Central memory CD4-positive, alpha-beta T cell (primary cell): ENCODE measurements at regions not wholly inside any gene's neighbourhood (a gene's known extent, or its start where the extent isn't known, plus 50 kb on each side); places are given as distances from the start of the nearest gene placed in this dataset.

Experiments
- DNase-seq: peaks from one replicate; pipeline ENCODE4 v3.0.0; 2022

DNA sequence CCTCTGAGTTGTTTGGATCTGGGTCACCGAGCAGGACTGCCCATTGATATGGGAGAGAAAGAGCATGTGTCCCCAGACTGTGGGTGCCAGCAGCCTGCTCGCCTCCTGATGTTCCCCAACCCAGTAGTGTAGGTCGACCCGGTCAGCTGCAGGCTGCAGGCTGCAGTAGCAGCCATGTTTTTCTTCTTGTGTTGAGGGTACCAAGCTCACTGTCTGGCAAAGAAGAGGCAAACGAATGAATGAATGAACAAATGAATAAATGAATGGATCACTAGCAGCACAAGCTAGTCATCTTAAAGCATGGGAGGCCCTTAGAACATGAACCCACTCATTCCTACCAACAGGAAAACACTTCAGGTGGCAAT, 293.2 kb downstream of the SOX9 start:
- DNase-seq = no peak

DNA sequence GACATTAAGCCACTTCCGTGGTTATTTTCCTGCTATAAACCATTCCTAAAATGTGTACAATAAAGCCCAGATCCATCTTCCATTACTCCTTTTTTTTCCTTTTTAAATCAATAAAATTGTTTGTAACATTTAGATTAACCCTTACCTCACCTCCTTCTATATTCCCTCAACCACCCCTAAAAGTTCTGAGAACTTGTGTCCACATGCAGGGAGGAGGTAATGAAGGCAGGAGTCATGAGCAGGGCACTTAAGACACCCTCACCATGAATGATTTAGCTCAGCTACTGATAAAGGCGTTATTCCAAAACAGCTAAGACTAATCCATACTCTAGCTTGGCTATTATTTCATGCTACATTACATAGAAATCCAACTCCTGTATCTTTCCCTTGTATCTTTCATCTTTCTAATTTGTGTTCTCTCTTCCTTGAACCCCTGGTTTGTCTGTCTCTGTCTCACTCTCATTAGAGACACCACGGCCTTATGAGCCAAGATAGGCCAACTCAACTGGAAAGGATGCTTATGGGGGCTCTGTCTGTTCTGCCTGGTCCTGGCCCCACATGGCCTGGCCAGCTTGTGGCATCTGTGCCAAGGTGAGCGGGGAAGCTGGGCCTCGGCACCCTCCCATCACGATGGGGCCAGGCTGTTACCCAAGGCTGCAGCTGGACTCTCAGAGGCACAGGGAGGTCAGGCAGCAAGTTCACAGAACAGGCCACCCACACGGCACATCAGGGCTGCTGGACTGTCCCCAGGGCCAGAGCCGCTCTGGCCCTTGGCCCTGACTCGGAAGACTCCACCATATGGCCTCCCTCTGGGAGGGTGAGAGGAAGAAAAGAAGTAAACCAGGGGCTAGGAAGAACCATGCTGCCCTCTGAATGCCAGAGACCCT, 294.4 kb downstream of the SOX9 start:
- no peak for DNase-seq

DNA sequence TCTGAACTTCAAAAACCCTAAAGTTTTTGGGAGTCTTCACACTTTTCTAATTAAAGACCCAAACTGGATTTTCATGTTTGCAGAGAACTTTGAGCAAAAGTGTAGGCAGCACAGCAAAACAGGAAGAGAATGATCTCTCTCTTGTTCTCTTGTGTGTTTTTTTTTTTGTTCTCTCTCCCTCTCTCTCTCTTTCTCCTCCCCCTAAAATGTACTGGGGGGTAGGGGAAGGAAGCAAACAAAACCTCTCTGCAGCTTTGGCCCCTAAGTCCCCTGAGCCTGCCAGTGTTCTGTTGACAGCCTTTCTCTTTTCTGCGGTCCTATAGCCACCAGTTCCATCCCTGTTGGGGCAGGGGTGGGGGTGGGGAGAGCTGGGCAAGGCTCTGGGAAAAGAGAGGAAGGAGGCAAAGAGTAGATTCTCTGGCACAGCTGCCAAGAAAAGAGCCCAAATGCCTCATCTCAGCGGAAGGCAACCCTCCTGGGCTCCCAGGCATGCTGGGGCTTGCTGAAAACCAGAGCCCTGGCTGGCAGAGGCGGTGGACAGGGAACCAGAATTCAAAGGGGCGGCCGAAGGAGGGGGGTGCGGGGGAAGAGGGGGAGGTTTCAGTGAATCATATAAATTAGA, 295.3 kb downstream of the SOX9 start:
- DNase-seq = no peak

DNA sequence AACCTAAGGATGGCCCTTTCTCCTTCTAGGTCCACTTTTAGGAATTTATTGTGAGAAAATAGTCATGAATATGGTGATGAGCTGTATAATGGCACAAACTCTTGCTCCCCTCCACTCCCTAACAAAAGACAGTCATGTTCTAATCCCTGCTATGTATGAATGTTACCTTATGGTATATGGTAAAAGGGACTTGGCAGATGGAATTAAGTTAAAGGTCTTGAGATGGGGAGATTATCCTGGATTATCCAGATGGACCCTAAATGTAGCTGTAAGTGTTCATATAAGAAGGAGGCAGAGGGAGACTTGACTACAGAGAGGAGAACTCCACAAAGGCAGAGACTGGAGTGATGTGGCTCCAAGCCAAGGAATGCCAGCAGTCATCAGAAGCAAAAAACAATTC, 296.1 kb downstream of the SOX9 start:
- DNase-seq = no peak

DNA sequence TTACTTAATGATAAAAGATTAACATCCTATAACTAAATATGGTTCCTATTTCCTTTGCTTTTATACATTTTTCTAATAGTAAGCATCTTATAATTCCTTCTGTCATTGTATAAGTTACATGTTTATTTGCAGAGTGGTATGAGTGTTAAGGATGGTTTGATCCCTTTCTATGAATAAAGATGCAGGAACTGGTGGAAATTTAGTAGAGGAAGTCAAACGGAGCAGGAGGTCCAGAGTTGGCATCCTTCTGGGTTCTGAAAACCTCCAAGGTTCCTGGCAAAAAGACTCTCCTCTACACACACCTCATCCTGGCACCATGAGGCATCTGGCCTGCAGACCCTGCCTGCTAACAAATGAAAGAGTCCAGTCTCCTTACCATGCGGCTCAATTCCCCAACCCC, 296.8 kb downstream of the SOX9 start:
- DNase-seq = no peak

DNA sequence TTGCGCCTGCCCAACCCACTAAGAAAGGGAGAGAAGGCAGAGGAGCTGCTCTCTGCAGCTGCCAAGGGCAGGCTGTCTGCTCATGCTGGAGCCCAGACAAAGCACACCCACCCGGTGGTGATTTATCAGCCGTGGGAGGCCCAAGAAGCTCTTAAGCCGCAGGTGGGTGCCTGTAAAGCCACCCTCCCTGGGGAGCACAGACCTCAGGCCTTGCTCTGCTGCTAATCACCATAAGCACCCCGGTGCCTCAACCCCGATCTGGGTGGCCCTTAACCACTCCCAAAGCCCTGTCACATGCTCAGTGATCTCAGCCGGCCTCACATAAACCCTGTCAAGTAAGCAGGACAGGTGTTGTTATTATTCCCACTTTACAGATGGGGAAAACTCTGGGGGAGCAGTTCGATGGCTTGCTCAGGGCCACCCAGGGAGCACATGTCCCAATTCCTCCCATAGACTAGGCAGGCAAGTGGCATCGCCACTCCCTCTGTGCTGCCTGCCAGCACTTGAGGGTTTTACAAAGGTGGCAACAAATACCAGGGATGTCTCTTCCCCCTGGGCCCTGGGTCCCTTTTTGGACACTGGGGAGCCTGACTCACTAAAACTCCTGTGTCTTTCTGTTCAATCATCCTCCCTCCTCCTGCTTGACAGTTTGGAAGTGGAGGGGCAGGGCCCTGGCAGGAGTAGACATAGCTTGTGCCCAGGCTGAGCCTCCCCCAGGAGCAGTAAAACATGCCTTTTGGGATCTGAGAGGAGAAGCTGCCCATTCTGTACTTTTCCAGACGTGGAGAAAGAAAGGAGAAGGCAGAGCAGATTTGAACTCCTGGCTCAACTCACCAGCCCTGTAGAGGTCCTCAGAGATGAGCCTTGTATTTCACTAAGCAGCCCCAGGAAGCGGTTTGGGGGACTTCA, 299.3 kb downstream of the SOX9 start:
- DNase-seq = no peak

DNA sequence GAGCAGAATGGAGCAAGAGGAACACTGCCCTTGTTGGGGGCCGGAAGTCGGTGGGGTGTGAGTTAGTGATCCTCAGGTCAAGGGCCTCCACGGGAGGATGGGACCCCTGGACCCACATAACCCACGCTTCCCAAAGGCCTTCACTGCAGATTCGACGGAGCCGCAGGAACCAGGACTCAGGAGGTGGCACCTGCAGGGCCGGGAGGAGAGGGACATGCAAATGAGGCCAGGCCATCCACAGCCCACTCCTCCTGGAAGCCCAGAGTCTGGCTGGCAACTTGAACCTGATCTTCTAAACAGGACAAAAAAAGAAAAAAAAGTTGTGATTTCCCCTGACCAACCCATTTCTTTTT, 299.9 kb downstream of the SOX9 start:
- DNase-seq = no peak

DNA sequence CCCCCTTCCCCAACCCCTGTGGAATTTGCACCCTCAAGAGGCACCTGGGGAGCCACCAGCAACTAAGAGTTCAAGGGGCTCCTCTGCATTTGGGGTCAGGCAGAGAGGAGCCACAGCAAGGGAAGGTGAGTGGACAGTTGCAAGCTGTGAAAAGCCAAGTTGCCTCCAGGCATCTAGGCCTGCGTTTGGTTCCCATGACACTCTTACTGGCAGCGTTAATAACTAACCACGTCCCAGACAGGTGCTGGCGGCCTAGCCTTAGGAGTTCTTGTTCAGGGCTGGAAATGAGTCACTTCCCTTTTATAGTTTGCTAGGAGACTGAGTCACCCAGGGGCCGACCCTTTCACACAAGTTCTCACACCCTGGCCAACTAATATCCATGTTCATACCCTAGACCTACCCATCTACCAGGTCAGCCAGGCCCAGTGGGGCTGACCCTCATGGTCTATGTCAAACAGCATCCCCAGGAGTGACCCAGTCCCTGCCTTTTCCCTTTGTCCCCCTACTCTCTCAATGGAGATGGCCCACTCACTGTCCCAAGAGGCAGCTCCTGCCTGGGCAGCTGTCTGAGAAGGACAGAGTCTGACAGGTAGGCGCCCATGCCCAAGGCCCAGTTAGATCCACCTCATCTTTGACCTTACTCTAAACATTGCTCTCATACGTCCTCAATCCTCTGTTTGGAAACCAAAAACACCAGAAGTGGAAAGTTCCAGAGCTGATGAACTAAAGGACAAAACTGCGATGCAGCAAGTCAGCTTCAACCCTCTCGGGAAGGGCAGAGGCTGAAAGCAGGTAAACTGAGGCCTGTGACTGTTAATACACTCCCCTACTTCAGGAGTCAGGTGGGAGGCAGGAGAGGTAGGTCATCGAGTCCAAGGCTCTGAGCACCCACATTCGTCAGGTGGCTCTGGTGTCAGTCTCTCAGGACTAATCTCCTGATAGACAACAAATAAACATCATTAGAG, 300.6 kb downstream of the SOX9 start:
- no peak for DNase-seq

DNA sequence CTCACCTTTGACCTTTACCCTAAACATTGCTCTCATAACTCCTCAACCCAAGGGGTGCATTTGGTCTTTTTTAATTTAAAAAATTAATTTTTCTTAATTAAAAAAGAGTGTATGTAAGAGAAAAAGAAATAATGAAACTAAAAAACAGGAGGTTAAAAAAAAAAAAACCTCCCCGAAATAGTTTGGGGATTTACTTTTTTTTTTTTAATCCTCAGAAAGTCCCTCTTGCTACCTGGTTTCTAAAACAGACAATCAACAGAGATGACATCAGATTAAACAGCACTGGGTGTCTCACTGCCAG, 301.3 kb downstream of the SOX9 start:
- DNase-seq = no peak

DNA sequence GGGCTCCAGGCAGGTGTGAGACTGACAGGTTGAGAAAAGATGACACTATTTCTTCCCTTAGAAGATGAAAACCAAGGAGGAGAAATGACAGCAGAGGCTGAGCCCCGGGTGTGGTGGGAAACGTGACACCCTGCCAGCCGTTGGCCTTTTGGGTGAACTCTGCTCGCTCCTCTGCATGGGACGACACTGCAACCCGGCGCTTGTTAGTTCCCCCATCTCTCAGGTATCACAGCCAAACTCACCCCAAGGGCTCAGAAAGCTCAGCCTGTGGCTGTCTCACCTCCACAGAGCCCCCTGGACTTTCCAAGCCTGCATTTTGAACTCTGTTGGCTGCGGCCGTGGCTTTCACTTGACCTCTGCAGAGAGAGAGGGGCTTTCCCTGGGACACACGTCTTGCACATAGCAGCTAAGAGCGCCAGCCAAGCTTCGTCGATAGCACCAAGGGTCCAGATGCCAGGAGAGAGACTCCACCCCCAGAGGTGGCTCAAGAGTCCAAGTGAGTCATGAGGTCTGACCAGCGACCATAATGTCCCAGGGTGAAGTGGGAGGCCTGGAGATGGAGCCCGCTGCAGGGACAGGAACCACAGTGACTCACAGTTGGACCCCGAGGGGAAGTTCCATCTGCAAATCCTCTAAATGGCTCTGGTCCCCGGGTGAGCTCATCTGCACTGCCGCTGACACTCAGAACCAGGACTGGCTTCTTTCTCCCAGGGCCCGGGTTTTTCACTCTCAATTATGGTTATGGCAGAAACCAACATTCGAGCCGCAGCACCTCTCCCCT, 301.9 kb downstream of the SOX9 start:
- no peak for DNase-seq

DNA sequence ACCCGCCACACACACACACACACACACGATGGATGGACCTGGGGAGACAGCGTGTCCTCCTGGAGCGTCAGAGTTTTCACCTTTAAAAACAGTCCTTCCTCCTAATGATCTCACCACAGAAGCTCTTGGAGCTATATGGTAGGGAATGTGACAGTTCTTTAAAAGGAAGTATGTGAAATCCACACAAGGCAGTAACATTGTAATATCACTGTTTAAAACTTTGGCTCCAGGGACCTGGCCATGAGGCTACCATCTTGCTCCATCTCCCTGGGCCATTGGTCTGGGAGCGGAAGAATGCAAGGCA, 302.4 kb downstream of the SOX9 start:
- no peak for DNase-seq

DNA sequence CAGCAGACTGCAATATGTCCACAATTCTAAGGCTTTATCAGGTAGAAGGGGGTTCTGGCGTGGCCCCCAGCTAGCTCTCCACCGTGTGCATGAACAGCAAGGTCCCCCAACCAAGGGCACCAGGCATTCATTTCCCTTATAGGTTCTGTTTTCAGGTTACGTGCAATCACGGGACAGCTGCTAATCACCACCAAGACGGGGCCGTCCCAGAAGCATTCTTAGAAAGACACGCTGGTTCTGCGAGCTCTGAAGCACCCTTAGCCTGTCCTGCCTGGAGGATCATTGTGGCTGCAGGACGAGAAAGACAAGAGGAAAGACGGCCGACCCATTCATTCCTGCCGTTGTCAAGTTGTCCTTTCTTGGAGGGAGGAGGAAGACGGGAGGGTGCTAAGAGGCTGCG, 302.9 kb downstream of the SOX9 start:
- DNase-seq = no peak

DNA sequence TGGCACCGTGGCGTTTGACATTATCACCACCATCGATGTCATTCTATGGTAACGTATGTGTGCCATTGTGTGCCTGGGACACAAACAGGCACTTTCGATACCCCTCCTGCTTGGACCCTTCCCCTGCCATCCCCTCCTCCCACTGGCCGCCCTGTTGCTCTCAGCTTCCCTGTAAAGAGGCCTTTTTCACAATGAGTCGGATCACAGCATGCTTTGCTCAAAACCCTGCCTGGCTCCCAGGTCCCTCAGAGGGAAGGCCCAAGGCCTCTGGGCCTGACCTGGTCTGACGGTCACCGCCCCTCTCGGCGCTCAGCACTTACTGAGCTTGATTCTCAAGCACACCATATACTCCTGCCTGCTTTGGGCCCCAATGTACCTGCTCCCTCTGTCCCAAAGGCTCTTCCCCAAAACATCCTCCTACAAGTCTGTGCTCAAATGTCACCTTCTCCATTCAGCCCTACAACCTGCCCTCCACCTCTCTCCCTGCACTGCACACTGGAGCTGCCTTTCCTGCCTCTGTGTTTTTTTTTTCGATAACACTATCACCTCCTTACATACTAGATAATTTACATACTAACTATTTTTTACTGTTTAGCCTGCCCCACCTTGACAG, 303.8 kb downstream of the SOX9 start:
- DNase-seq = no peak

DNA sequence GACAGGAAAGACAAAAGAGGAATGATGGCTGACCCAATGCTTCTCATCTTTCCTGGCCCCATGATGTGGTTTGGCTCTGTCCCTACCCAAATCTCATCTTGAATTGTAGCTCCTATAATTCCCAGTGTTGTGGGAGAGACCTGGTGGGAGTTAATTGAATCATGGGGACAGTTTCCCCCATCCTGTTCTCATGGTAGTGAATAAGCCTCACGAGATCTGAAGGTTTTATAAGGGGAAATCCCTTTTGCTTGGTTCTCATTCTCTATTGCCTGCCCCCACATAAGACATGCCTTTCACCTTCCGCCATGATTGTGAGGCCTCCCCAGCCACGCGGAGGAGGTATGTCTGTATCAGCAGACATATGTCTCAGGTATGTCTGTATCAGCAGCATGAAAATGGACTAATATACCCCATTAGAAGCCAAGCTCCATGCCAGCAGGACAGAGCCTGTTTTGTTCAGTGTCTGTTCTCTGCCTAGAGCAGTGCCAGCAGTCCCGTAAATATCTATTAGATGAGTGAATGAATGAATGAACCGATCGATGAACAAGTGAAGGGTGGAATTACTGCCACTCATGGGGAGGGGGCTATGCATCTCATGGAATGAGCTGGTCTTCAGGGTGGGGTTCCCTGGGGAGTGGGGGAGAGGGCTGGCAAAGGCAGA, 304.4 kb downstream of the SOX9 start:
- DNase-seq = no peak

DNA sequence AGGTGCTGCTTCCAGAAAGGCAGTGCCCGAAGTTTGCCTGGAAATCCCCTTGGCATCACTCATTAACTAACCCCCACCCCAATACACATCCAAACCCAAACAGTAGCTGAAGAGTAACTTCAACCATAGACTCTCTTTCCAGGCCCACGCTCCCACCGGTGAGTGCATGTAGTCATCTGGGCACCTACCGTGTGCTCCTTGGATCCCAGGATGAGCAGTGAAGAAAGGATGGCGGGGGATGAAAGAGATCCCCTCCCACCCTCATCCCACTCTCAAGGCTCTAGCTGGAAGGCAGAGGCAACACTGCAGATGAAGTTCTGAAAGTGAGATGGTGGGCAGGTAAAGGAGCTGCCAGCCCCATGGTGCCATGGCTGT, 305.0 kb downstream of the SOX9 start:
- DNase-seq = no peak

DNA sequence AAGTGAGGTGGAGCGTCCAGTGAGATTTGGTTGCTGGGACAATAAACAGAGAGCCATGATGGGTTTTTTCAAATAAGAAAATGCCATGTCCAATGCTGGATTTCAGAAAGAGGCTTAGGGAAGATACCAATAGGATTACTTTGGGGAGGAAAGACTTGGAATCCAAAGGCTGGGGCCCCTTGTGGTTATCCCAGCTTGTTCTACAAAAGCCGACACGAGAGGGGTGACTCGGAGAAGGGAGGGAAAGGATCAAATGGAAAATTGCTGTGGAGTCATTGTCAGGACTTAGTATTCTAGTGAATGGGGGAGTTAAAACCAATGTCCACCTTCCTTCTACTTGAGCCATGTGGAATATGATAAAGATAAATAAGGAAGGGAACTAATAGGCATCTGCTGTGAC, 305.5 kb downstream of the SOX9 start:
- DNase-seq = no peak

DNA sequence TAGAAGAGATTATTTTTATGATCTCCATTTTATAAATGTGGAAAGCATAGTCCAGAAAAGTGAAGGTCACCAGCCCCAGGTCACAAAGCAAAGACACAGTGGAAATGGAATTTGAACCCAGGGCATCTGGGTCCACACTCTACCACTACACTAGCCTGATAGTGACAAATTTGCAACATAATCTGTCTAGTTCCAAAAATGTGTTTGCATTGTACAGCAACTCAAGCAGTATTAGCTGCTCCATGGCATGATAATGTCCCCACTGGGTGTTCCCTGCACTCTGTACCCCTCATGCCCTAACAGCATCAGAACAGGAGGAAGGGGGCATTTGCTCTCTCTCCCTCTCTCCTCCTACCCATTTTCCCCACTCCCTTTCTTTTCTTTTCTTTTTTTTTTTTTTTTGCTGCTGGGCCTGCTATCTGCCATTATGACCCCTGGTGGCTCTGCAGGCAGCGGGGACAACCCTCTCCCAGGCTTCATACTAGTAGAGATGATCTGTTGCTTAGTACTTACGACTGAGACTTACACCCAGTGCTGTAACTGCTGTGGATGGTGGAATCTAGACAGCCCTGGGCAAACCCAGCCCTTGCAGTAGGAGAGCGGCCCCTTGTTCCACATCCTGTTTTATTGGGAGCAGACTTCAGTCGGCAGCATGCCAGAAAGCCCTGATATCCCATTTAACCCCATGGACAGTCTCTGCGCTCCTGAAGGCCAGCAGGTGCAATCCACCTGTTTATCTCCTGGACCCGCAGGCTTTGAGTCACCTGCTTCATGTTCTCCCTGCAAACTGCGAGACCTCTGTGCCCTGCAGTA, 306.3 kb downstream of the SOX9 start:
- no peak for DNase-seq

DNA sequence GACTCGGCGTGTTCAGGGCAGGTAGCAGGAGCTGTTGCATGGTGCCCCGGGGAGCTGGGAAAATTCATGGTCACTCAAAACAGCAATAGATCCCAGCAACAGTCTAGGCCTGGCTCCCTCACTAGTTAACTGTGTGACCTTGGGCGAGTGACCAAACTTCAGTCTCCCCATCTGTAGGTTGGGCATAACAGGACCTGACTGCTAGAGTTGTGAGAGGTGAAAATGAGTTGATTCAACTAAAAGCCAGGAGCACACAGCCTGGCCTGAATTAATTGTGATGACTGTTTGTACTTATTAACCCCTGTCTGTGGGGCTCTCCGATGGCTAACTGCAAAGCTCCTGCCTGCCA, 306.9 kb downstream of the SOX9 start:
- DNase-seq = no peak

DNA sequence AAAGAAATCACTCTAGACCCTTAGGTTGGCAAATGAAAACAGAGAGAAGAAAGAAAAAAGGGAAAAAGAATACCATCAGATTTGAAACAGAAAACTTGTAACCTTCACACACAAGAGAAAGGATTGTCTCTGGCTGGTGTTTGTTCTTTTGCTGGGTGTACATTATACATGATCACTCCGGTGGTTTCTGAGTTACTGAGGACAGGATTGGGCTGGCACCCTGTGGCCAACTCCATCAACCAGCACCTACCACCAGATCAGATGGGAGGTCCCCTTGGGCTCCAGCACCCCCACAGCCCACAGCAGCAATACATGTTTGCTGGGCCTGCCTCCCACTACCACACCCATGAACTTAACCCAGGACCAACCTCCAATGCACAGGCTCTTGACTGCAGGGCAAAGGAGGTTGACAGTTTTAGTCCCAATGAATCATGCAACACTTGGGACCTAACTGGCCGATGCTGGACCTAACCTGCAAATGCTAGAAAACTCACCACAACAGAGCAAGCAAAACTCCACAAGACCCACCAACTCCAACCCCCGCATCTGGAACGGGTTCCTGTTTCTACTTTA, 308.3 kb downstream of the SOX9 start:
- DNase-seq = no peak
